ENCODE measurements at regions not wholly inside any gene's neighbourhood (a gene's known extent, or its start where the extent isn't known, plus 50 kb on each side); places are given as distances from the start of the nearest gene placed in this dataset.
"Not testable (repeated sequence)": the region's sequence is repeated elsewhere in the genome, so short reads cannot be mapped to it uniquely, and the experiment has no call there.

- no peak for DNase-seq
Measured at GRCh38 chr11:82045748-82046457, 687.8 kb downstream of the FAM181B start.

- no peak for DNase-seq
Measured at GRCh38 chr11:82043316-82043715, 690.3 kb downstream of the FAM181B start.

GRCh38 chr11:82041764-82042163 is 691.9 kb downstream of the FAM181B start:
- no peak for DNase-seq

- DNase-seq: no peak
Measured at GRCh38 chr11:82038154-82038553, 695.5 kb downstream of the FAM181B start.

DNA sequence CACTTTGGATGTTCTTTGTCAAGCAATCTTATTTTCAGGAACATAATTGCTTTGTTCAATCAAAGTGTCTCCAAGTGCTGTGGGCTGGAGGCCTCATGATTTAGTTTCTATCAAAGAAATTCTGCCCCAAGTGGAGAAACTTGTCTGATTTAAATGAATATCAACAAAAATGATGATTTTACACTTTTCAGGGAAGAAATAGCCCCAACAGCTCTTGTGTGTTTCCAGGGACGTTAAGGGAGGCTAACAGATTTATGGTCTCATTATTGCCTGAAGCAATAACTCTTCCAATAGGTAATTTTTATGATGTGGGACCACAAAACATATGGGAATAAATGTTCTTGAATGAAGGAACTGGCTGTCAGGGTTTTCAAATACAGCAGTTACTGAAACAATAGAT is 699.1 kb downstream of the FAM181B start:
- no peak for DNase-seq

DNA sequence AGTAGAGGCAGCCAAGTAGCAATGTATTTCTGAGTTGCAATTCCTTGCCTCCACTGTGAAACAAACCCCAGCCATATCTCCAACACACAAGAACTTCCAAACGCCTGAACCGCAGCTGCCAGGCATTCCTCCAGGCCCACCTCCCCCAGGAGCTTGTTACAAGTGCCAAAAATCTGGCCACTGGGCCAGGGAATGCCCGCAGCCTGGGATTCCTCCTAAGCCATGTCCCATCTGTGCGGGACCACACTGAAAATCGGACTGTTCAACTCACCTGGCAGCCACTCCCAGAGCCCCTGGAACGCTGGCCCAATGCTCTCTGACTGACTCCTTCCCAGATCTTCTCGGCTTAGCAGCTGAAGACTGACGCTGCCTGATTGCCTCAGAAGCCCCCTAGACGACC is 706.3 kb downstream of the FAM181B start:
- not testable (repeated sequence) for DNase-seq

- no peak for DNase-seq
Measured at GRCh38 chr11:82024760-82025159, 708.9 kb downstream of the FAM181B start.

DNA sequence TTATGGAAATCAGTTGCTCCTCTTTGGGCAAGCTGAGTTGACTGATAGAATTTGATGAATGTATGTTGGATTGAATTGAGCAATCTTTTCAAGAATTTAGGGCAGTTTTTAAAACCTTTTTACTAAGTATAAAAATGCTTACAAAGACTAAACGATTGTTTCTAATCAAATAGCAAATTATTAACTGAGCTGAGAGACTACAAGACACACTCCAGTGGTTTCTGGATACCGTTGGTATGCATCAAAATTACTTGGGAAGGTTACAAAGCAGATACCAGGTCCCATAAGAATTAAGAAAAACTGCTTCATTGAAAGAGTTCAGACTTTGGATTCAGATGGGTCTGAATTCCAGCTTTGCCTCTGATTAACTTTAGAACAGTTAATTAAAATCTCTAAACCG is 721.4 kb downstream of the FAM181B start:
- DNase-seq: no peak

DNA sequence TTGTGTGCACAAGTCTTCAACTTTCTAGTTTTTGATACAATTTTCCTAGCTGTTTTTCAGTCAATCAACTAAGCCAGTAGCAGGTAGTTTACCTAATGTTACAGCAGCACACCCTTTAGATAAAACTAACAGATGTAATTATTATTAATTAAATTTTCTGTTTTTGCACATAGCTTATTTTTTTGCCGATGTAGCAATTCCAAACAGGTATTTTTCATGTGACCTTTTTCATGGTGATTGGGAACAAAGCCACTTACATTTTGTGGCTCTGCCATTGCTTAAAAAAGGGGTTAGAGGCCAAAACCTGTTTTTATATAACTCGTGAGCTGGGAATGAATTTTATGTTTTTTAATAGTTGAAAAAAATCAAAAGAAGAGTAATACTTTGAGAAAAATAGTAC is 724.5 kb downstream of the FAM181B start:
- no peak for DNase-seq

DNA sequence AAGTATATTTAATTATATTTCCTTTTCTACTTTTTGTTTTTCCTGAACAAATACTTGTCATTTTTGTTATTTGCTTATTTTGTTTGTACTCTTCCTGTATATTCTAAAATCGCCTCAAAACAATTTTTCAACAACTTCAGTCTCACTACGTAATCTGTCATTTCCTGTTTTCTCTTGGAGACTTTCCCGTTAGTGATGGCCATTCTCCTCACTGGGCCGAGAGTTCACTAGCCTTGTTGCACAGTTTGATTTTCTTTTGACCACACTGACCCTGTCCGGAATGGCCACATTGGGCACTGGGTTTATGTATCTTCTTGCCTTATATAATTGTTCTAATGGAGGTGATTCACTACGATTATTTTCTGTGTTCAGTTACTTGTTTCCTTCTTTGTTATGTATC is 726.1 kb downstream of the FAM181B start:
- no peak for DNase-seq

DNA sequence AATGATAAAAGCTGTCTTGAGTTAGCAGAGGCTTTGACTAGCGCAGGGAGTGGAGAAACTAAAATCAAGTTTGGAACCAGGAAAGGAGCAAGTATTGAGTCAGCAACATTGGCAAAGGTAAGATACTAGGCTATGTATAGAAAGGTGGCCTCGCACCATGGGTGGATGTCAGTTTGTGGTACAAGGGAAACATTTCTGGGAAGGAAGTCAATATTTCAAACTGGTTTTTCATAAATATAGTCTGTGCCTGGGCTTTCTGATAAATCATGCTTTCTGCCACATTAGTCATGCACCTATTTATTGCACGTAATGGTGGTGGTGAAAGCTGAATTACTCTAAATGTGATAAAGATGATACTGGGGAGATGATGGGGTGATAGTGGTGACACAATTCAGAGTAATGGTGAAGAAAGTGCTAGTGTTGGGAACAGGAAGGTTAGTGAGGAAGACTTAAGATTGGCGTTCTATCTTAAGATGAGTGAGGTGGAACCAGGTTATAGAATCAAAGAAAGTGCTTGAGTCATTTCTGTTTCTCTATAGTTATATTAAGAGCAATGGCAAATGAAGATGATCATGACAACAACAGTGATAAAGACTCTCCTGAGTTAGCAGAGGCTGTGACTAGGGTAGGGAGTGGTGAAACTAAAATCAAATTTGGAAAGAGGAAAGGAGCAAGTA is 729.0 kb downstream of the FAM181B start:
- DNase-seq: no peak

DNA sequence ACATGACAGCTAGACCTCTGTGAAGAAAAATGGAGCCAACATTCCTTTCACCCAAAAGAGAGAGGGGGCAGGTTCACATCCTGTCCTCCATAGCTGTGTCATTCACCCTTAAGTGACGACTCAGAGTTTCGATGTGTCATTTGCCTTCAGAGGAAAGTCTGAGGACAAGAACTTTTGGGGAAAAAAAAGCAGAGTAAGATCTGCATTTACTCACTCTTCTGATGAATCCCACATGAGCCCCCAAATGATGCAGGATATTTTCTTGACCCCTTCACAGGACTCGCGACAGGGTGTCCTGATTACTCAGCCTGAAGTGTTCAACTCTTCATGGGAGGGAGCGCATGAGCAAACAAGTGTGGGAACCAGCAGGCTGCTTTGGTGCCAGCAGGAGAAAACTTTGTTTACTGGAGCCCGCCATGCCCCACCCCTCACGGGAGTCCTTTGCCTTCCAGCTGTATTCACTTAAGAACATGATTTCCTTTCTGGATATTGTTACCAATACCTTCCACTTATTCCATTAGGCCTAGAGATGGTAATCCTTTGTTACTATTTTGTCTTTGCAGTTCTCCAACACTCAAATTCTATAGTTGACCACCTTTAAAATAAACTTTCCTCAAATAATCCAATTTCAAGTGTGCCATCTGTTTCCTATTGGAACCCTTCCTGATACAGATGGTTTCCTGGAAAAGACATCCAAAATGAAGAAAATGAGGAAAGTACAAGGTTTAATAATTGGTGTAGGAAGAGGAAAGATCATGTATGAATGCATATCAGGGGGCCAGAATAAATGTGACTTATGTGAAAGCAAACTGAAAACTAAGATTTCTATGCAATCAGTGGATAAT is 729.8 kb downstream of the FAM181B start:
- DNase-seq: no peak

- DNase-seq: no peak
Measured at GRCh38 chr11:82003024-82003423, 730.6 kb downstream of the FAM181B start.

- DNase-seq: no peak
Measured at GRCh38 chr11:81995889-81996288, 737.8 kb downstream of the FAM181B start.

DNA sequence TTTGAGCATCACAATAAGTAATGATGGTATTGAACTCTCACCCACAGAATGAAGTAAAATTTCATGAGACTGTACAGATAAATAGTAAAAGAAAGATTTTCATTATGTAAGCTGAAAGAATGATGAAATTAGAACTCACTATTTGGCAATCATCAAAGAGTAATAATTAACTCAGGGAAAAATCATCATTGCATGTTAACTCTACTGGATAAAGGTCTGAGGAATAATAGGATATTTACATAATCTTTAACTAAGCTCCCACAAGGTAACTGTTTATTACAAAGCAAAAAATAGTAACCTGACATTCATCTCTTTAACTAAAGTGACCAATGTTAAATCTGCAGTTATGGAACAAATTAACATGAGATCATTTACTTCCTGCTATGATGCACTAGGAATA is 739.9 kb downstream of the FAM181B start:
- DNase-seq: no peak

DNA sequence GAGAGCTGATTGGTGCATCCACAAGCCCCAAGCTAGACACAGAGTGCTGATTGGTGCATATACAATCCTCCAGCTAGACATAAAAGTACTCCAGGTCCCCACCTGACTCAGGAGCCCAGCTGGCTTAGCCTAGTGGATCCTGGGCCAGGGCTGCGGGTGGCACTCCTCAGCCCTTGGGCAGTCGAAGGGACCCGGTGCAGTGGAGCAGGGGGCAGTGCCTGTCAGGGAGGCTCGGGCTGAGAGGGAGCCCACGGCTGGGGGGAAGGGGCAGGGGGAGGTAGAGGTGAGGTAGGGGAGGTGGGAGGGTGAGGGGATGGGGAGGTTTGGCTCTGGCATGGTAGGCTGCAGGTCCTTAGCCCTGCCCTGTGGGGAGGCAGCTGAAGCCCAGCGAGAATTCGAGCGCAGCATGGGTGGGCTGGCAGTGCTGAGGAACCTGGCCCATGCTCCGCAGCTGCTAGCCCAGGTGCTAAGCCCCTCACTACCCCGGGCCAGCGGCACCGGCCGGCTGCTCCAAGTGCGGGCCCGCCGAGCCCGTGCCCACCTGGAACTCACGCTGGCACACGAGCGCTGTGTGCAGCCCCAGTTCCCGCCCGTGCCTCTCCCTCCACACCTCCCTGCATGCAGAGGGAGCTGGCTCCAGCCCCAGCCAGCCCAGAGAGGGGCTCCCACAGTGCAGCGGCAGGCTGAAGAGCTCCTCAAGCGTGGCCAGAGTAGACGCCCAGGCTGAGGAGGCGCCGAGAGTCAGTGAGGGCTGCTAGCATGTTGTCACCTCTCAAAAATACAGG is 742.8 kb downstream of the FAM181B start:
- no peak for DNase-seq

DNA sequence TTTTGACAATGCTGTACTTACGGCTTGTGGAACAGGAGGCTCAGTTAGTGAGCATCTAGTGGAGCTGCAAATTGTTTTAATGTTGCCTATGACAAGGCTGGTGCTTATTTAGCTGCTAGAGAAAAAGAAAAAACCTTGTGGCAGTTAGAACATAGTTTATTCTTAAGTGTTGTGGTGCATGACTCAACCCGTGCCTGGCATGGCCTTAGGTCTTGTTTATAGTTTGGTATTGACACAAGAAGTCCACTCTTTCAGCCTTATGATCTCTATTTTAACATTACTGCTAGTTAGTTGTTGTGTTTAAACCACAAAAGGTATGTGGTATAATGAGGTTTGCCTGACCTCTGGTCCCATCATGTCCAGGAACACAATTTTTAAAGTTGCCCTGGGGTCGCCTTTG is 744.6 kb downstream of the FAM181B start:
- no peak for DNase-seq

DNA sequence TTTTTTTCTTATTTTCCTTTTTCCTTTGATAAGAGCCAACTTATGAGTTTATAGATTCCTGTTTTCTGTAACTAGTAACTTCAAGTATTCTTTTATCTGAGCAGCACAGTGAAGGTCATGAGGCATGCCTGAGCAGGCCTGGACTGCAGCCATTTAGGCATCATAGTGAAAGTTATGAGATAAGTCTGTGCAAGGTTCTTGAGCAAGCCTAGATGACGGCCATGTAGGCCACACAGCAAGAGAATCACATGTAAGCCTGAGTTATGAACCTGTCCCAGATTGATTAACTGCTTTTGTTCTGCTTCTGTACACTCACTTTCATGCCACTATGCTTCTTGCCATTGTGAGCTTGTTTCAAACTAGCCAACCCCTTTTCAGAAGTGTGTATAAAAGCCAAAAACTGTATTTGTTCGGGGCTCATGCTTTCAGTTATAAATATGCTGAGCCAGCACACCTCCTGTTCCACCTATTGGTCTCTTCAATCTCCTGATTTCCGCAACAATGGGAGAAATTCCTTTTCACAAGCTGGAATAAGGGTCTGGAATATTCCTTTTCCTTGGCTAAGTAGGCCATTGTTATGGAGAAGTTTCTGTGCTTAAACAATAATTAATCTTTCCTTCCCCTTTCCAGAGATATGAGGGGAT is 745.7 kb downstream of the FAM181B start:
- no peak for DNase-seq

DNA sequence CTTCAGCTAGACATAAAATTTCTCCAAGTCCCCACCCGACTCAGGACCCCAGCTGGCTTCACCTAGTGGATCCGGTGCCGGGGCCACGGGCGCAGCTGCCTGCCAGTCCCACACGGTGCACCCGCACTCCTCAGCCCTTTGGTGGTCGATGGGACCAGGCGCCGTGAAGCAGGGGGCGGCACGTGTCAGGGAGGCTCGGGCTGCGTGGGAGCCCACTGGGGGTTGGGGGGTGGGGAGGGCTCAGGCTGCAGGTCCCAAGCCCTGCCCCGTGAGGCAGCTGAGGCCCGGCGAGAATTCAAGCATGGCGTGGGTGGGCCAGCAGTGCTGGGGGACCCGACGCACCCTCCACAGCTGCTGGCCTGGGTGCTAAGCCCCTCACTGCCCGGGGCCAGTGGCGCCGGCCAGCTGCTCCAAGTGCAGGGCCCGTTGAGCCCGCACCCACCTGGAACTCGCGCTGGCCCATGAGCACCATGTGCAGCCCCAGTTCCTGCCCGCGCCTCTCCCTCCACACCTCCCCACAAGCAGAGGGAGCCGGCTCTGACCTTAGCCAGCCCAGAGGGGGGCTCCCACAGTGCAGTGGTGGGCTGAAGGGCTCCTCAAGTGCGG is 747.0 kb downstream of the FAM181B start:
- DNase-seq: no peak

DNA sequence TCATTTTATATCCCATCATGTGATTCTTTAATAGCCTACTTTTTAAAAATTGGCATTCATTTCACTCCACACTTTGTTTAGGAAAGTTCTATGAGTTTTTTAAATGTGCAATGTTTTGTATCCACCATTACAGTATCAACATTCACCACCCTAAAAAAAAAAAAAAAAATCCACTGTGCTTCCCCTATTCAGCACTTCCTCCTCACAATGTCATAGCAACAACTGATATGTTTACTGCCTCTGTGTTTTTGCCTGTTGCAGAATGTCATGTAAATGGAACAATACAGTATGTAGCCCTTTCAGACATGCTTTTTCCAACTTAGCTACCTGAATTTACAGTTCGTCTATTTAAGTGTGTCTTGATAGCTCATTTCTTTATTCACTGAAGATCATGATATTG is 754.2 kb downstream of the FAM181B start:
- no peak for DNase-seq

GRCh38 chr11:81975261-81975900 is 758.3 kb downstream of the FAM181B start:
- DNase-seq: no peak

DNA sequence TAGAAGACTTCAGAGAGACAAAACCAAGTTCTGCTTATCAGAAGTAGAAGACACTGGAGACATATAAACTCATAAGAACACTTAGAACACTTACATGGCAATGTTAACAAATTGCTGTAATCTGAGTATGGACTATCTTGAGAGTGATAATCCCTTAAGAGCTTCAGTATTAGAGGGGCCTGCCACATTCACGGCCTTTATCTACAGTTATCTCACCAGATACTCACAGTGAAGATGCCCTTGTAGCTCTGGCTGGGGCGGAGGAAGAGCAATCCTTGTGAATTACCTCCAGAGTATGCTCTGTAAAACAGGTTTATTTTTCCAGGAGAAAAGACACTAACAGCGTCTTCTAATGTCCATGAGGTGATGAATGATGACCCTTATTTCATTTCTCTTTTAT is 762.8 kb downstream of the FAM181B start:
- no peak for DNase-seq

Data from activated CD4-positive, alpha-beta T cell treated with anti-CD3 and anti-CD28 coated beads, Interleukin-2, amount 50 U/mL, for 1 hour (primary cell).